HEK293 (cell line): ENCODE measurements at regions not wholly inside any gene's neighbourhood (a gene's known extent, or its start where the extent isn't known, plus 50 kb on each side); places are given as distances from the start of the nearest gene placed in this dataset.

Source experiments
- CTCF ChIA-PET: fragments of 350-600 bp; formaldehyde crosslinking; extraction: SDS; loops from one replicate; lab custom pipeline; 2021; ENCODE audit warnings: antibody characterized with exemption; lab: Yijun Ruan, JAX
- POLR2A ChIA-PET: fragments of 300-600 bp; formaldehyde crosslinking; extraction: SDS; loops from one replicate; lab custom pipeline; 2020; ENCODE audit warnings: antibody characterized with exemption, inconsistent platforms; lab: Yijun Ruan, JAX
- H3K27ac ChIP-seq: fragments of 200-500 bp; sonication (Bioruptor generic); 2 replicates; pipeline ENCODE4 v1.5.1; 2014; ENCODE audit warnings: low read depth, low read length, control low read depth, inconsistent platforms; ENCODE audit errors: extremely low read depth
- H3K36me3 ChIP-seq, 2 experiments: fragments of 200-500 bp in 1 of 2; sonication (Bioruptor generic) in 1 of 2; 1 replicate in 1 of 2; 2 replicates in 1 of 2; pipeline ENCODE4 v1.5.1; 2014 to 2017; ENCODE audit warnings: inconsistent platforms in 2 of 2, low read length in 2 of 2; ENCODE audit not compliant: control insufficient read depth in 2 of 2, insufficient read depth in 1 of 2
- H3K4me1 ChIP-seq: fragments of 200-500 bp; sonication (Bioruptor generic); 2 replicates; pipeline ENCODE4 v1.5.1; 2014; ENCODE audit warnings: mild to moderate bottlenecking, low read length, inconsistent platforms; ENCODE audit not compliant: control insufficient read depth, insufficient read depth
- H3K4me3 ChIP-seq: 2 replicates; pipeline ENCODE4 v1.5.1; 2011; ENCODE audit warnings: low read depth, mild to moderate bottlenecking, control low read depth, low read length, moderate library complexity
- H3K9me3 ChIP-seq: fragments of 200-500 bp; sonication (Bioruptor generic); 2 replicates; pipeline ENCODE4 v1.5.1; 2014; ENCODE audit warnings: low read depth, low read length, inconsistent platforms; ENCODE audit not compliant: control insufficient read depth, insufficient read depth
- HIC1 ChIP-seq: fragments of 450-650 bp; formaldehyde crosslinking; IDR thresholded peaks from 2 replicates; pipeline ENCODE4 v1.5.1; 2016; ENCODE audit warnings: missing biosample characterization, missing genetic modification characterization
- HOXC10 ChIP-seq: sonication (generic); formaldehyde crosslinking; IDR thresholded peaks from 2 replicates; pipeline ENCODE4 v1.8.1; 2023; ENCODE audit warnings: mild to moderate bottlenecking, missing genetic modification reagents
- KLF8 ChIP-seq: fragments of 450-650 bp; formaldehyde crosslinking; IDR thresholded peaks from 2 replicates; pipeline ENCODE4 v1.5.1; 2016; ENCODE audit warnings: missing biosample characterization, missing genetic modification characterization
- SALL2 ChIP-seq: fragments of 450-650 bp; formaldehyde crosslinking; IDR thresholded peaks from 2 replicates; pipeline ENCODE4 v1.5.0; 2017; ENCODE audit warnings: missing biosample characterization, mild to moderate bottlenecking, missing genetic modification characterization, borderline replicate concordance
- ZBTB48 ChIP-seq: fragments of 450-650 bp; formaldehyde crosslinking; IDR thresholded peaks from 2 replicates; pipeline ENCODE4 v1.5.1; 2016; ENCODE audit warnings: missing biosample characterization, missing genetic modification characterization
- ZFP3 ChIP-seq: fragments of 450-650 bp; formaldehyde crosslinking; IDR thresholded peaks from 2 replicates; pipeline ENCODE4 v1.5.1; 2016; ENCODE audit warnings: low read depth, missing biosample characterization, missing genetic modification characterization
- ZNF10 ChIP-seq: fragments of 450-650 bp; formaldehyde crosslinking; IDR thresholded peaks from 2 replicates; pipeline ENCODE4 v1.5.1; 2017; ENCODE audit warnings: missing biosample characterization, missing genetic modification characterization
- ZNF138 ChIP-seq: fragments of 450-650 bp; formaldehyde crosslinking; IDR thresholded peaks from 2 replicates; pipeline ENCODE4 v1.5.1; 2016; ENCODE audit warnings: missing biosample characterization, missing genetic modification characterization, borderline replicate concordance
- ZNF146 ChIP-seq: fragments of 450-650 bp; formaldehyde crosslinking; IDR thresholded peaks from 2 replicates; pipeline ENCODE4 v1.5.1; 2016; ENCODE audit warnings: missing biosample characterization, missing genetic modification characterization
- ZNF169 ChIP-seq: fragments of 450-650 bp; formaldehyde crosslinking; IDR thresholded peaks from 2 replicates; pipeline ENCODE4 v1.5.1; 2016; ENCODE audit warnings: missing biosample characterization, missing genetic modification characterization
- ZNF19 ChIP-seq: fragments of 450-650 bp; formaldehyde crosslinking; IDR thresholded peaks from 2 replicates; pipeline ENCODE4; 2016; ENCODE audit warnings: missing biosample characterization, missing genetic modification characterization, low read depth
- ZNF223 ChIP-seq: fragments of 450-650 bp; formaldehyde crosslinking; IDR thresholded peaks from 2 replicates; pipeline ENCODE4 v1.5.1; 2016; ENCODE audit warnings: missing biosample characterization, missing genetic modification characterization
- ZNF239 ChIP-seq: fragments of 450-650 bp; formaldehyde crosslinking; IDR thresholded peaks from 2 replicates; pipeline ENCODE4 v1.5.1; 2016; ENCODE audit warnings: missing biosample characterization, missing genetic modification characterization
- ZNF248 ChIP-seq: fragments of 450-650 bp; formaldehyde crosslinking; IDR thresholded peaks from 2 replicates; pipeline ENCODE4 v1.5.1; 2017; ENCODE audit warnings: missing biosample characterization, missing genetic modification characterization
- ZNF433 ChIP-seq: fragments of 450-650 bp; formaldehyde crosslinking; IDR thresholded peaks from 2 replicates; pipeline ENCODE4 v1.5.1; 2016; ENCODE audit warnings: missing biosample characterization, missing genetic modification characterization, low read depth
- ZNF549 ChIP-seq: fragments of 450-650 bp; IDR thresholded peaks from 2 replicates; pipeline ENCODE4 v1.5.1; 2018; ENCODE audit warnings: missing biosample characterization, missing genetic modification characterization, mild to moderate bottlenecking, inconsistent platforms, moderate library complexity
- ZNF654 ChIP-seq: fragments of 450-650 bp; formaldehyde crosslinking; IDR thresholded peaks from 2 replicates; pipeline ENCODE4 v1.5.1; 2016; ENCODE audit warnings: low read depth, missing biosample characterization, missing genetic modification characterization
- ZNF660 ChIP-seq: fragments of 450-650 bp; IDR thresholded peaks from 2 replicates; pipeline ENCODE4 v1.5.1; 2018; ENCODE audit warnings: missing biosample characterization, mild to moderate bottlenecking, missing genetic modification characterization
- ZNF830 ChIP-seq: fragments of 450-650 bp; IDR thresholded peaks from 2 replicates; pipeline ENCODE4 v1.5.0; 2018; ENCODE audit warnings: missing biosample characterization, missing genetic modification characterization, low read depth, mild to moderate bottlenecking, moderate library complexity
- ZNF837 ChIP-seq: fragments of 450-650 bp; formaldehyde crosslinking; IDR thresholded peaks from 2 replicates; pipeline ENCODE4 v1.5.1; 2016; ENCODE audit warnings: missing biosample characterization, missing genetic modification characterization
- ZNF843 ChIP-seq: fragments of 450-650 bp; formaldehyde crosslinking; IDR thresholded peaks from 2 replicates; pipeline ENCODE4 v1.5.1; 2016; ENCODE audit warnings: missing biosample characterization, missing genetic modification characterization
- TF ChIP-seq, protein P1 (sequence below): fragments of 450-650 bp; formaldehyde crosslinking; IDR thresholded peaks from 2 replicates; pipeline ENCODE4 v1.5.1; 2017; ENCODE audit warnings: missing biosample characterization, missing genetic modification characterization
- TF ChIP-seq, protein P2 (sequence below): fragments of 450-650 bp; formaldehyde crosslinking; IDR thresholded peaks from 2 replicates; pipeline ENCODE4 v1.5.1; 2016; ENCODE audit warnings: missing biosample characterization, missing genetic modification characterization, borderline replicate concordance
- TF ChIP-seq, protein P3 (sequence below): fragments of 450-650 bp; formaldehyde crosslinking; IDR thresholded peaks from 2 replicates; pipeline ENCODE4 v1.5.1; 2016; ENCODE audit warnings: missing biosample characterization, missing genetic modification characterization

- TF ChIP-seq HOXC10, result no peak
These were observed 495.7 kb upstream of the TMPRSS15 start (continued) for GRCh38 chr21:18899261-18899660.

- TF ChIP-seq ZNF169 (tag by site-specific recombination), result no peak
- no peak for TF ChIP-seq ZNF19 (tag by site-specific recombination)
- TF ChIP-seq, protein P1, sequence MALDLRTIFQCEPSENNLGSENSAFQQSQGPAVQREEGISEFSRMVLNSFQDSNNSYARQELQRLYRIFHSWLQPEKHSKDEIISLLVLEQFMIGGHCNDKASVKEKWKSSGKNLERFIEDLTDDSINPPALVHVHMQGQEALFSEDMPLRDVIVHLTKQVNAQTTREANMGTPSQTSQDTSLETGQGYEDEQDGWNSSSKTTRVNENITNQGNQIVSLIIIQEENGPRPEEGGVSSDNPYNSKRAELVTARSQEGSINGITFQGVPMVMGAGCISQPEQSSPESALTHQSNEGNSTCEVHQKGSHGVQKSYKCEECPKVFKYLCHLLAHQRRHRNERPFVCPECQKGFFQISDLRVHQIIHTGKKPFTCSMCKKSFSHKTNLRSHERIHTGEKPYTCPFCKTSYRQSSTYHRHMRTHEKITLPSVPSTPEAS (tag by site-specific recombination), result no peak
- TF ChIP-seq HOXC10, result no peak
- TF ChIP-seq, protein P2, sequence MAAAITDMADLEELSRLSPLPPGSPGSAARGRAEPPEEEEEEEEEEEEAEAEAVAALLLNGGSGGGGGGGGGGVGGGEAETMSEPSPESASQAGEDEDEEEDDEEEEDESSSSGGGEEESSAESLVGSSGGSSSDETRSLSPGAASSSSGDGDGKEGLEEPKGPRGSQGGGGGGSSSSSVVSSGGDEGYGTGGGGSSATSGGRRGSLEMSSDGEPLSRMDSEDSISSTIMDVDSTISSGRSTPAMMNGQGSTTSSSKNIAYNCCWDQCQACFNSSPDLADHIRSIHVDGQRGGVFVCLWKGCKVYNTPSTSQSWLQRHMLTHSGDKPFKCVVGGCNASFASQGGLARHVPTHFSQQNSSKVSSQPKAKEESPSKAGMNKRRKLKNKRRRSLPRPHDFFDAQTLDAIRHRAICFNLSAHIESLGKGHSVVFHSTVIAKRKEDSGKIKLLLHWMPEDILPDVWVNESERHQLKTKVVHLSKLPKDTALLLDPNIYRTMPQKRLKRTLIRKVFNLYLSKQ, result no peak
- TF ChIP-seq ZNF146 (tag by site-specific recombination), result no peak
- no peak for TF ChIP-seq ZNF223
- TF ChIP-seq ZNF549 (tag by site-specific recombination), result no peak
- TF ChIP-seq HIC1 (tag by site-specific recombination), result no peak
- TF ChIP-seq ZNF10 (tag by site-specific recombination), result no peak
- TF ChIP-seq ZFP3, result no peak
- TF ChIP-seq ZNF837, result no peak
- TF ChIP-seq KLF8, result no peak
- TF ChIP-seq ZNF248 (tag by site-specific recombination), result no peak
- TF ChIP-seq ZNF138 (tag by site-specific recombination), result no peak
- TF ChIP-seq SALL2 (tag by site-specific recombination), result no peak
- ChIA-PET CTCF (no interaction called here), POLR2A (no interaction called here)
- Histone ChIP-seq H3K9me3 (no peaks in the 10 kb centered on the region; the same call in 1 of the 2 replicates), H3K27ac (no peak overlapping the region), H3K36me3 (no peaks in the 10 kb centered on the region), H3K4me3 (no peak overlapping the region), H3K4me1 (no peaks in the 10 kb centered on the region)
These were observed 499.1 kb upstream of the TMPRSS15 start for GRCh38 chr21:18902660-18903059.

GRCh38 chr21:18907076-18907475 lies 503.5 kb upstream of the TMPRSS15 start:
- H3K27ac ChIP-seq, result no peak overlapping the region
- CTCF ChIA-PET, result no interaction called here
- H3K4me1 ChIP-seq, result no peaks in the 10 kb centered on the region
- POLR2A ChIA-PET, result no interaction called here
- TF ChIP-seq ZNF830 (tag by site-specific recombination), result no peak
- no peak for TF ChIP-seq ZNF843 (tag by site-specific recombination)
- TF ChIP-seq ZNF433 (tag by site-specific recombination), result no peak
- no peak for TF ChIP-seq ZNF660
- no peak for TF ChIP-seq ZBTB48 (tag by site-specific recombination)
- no peak for TF ChIP-seq ZNF654 (tag by site-specific recombination)
- no peak for TF ChIP-seq ZNF549 (tag by site-specific recombination)
- TF ChIP-seq ZNF239 (tag by site-specific recombination), result no peak
- TF ChIP-seq, protein P3, sequence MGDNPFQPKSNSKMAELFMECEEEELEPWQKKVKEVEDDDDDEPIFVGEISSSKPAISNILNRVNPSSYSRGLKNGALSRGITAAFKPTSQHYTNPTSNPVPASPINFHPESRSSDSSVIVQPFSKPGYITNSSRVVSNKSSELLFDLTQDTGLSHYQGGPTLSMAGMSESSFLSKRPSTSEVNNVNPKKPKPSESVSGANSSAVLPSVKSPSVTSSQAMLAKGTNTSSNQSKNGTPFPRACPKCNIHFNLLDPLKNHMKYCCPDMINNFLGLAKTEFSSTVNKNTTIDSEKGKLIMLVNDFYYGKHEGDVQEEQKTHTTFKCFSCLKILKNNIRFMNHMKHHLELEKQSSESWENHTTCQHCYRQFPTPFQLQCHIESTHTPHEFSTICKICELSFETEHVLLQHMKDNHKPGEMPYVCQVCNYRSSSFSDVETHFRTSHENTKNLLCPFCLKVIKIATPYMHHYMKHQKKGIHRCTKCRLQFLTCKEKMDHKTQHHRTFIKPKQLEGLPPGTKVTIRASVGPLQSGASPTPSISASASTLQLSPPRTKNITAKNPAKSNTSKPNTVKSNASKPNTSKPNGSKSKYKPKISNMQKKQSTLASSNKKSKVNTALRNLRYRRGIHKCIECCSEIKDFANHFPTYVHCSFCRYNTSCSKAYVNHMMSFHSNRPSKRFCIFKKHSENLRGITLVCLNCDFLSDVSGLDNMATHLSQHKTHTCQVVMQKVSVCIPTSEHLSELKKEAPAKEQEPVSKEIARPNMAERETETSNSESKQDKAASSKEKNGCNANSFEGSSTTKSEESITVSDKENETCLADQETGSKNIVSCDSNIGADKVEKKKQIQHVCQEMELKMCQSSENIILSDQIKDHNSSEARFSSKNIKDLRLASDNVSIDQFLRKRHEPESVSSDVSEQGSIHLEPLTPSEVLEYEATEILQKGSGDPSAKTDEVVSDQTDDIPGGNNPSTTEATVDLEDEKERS, result no peak
- TF ChIP-seq, all 188 proteins: peak for 0
- H3K4me3 ChIP-seq, result no peak overlapping the region
- H3K9me3 ChIP-seq, result no peaks in the 10 kb centered on the region; the same call in 1 of the 2 replicates
- H3K36me3 ChIP-seq, result no peaks in the 10 kb centered on the region
